WTC11 (cell line): ENCODE measurements at regions not wholly inside any gene's neighbourhood (a gene's known extent, or its start where the extent isn't known, plus 50 kb on each side); places are given as distances from the start of the nearest gene placed in this dataset.

ENCODE experiments used
- CTCF ChIP-seq: fragments of 200-600 bp; IDR thresholded peaks from 2 replicates; pipeline ENCODE4 v1.8.0; 2022; ENCODE audit warnings: antibody characterized with exemption
- SMAD4 ChIP-seq: sonication (generic); formaldehyde crosslinking; IDR thresholded peaks from 2 replicates; pipeline ENCODE4 v1.8.0; 2022; ENCODE audit warnings: mild to moderate bottlenecking, missing genetic modification reagents
- SP1 ChIP-seq: sonication (generic); formaldehyde crosslinking; conservative IDR thresholded peaks from 2 replicates; pipeline ENCODE4 v1.8.1; 2022; ENCODE audit warnings: missing genetic modification reagents

GRCh38 chr5:54785729-54786591 is 199.4 kb downstream of the ESM1 start:
- TF ChIP-seq CTCF (no peak), SP1 (CRISPR knock-in tag) (no peak), SMAD4 (no peak)
